Hepatocyte (in vitro differentiated cells): ENCODE measurements at regions not wholly inside any gene's neighbourhood (a gene's known extent, or its start where the extent isn't known, plus 50 kb on each side); places are given as distances from the start of the nearest gene placed in this dataset.

Source experiments
- DNase-seq: peaks from one replicate; pipeline ENCODE4 v3.0.0-alpha.2; 2016; ENCODE audit warnings: low spot score
- H2AFZ ChIP-seq: fragments of 200-600 bp; sonication (generic); 2 replicates; pipeline ENCODE4 v1.6.0; 2016; ENCODE audit warnings: antibody characterized with exemption, mild to moderate bottlenecking
- H3K27ac ChIP-seq: fragments of 200-600 bp; sonication (generic); 2 replicates; pipeline ENCODE4 v1.5.1; 2016; ENCODE audit warnings: mild to moderate bottlenecking
- H3K27me3 ChIP-seq: fragments of 200-600 bp; sonication (generic); 2 replicates; pipeline ENCODE4 v1.6.1; 2016
- H3K36me3 ChIP-seq: fragments of 200-600 bp; sonication (generic); replicated peaks from 2 replicates; pipeline ENCODE4 v1.5.1; 2016; ENCODE audit warnings: low read depth; ENCODE audit not compliant: insufficient read depth
- H3K4me1 ChIP-seq: fragments of 200-600 bp; sonication (generic); 2 replicates; pipeline ENCODE4 v1.5.1; 2016; ENCODE audit warnings: mild to moderate bottlenecking, moderate library complexity; ENCODE audit not compliant: insufficient read depth
- H3K4me2 ChIP-seq: fragments of 200-600 bp; sonication (generic); 2 replicates; pipeline ENCODE4 v1.6.0; 2016
- H3K4me3 ChIP-seq: fragments of 200-600 bp; sonication (generic); 2 replicates; pipeline ENCODE4 v1.5.1; 2016; ENCODE audit warnings: mild to moderate bottlenecking
- H3K79me2 ChIP-seq: fragments of 200-600 bp; sonication (generic); 2 replicates; pipeline ENCODE4 v1.6.0; 2017; ENCODE audit warnings: mild to moderate bottlenecking
- H3K9me2 ChIP-seq: fragments of 200-600 bp; sonication (generic); replicated peaks from 2 replicates; pipeline ENCODE4 v1.6.0; 2017; ENCODE audit warnings: mild to moderate bottlenecking; ENCODE audit not compliant: insufficient read depth
- H3K9me3 ChIP-seq: fragments of 200-600 bp; sonication (generic); 2 replicates; pipeline ENCODE4 v1.5.1; 2016; ENCODE audit warnings: low read depth, mild to moderate bottlenecking
- H4K20me1 ChIP-seq: fragments of 200-600 bp; sonication (generic); 2 replicates; pipeline ENCODE4 v1.6.0; 2016; ENCODE audit warnings: mild to moderate bottlenecking; ENCODE audit not compliant: insufficient read depth, poor library complexity, severe bottlenecking
- CTCF ChIP-seq: fragments of 200-600 bp; sonication (generic); IDR thresholded peaks from 2 replicates; pipeline ENCODE4 v1.5.1; 2016; ENCODE audit warnings: antibody characterized with exemption, mild to moderate bottlenecking; ENCODE audit not compliant: poor library complexity
- EZH2 ChIP-seq: fragments of 200-600 bp; sonication (generic); IDR thresholded peaks from 2 replicates; pipeline ENCODE4 v1.6.1; 2016; ENCODE audit warnings: antibody characterized with exemption, mild to moderate bottlenecking, borderline replicate concordance
- EZH2phosphoT487 ChIP-seq: fragments of 200-600 bp; sonication (generic); IDR thresholded peaks from one replicate; pipeline ENCODE4 v1.6.1; 2018; ENCODE audit warnings: antibody characterized with exemption, mild to moderate bottlenecking, low read depth, moderate library complexity; ENCODE audit not compliant: unreplicated experiment, severe bottlenecking
- WGBS: methylation state at CpG from one replicate; pipeline ENCODE4 v1.1.6; 2016; ENCODE audit warnings: low lambda C conversion rate; ENCODE audit errors: missing lambda C conversion rate; 5-methylcytosine and 5-hydroxymethylcytosine counted together

- no peaks in the 10 kb centered on the region for H3K4me1 ChIP-seq
- H3K27me3 ChIP-seq = no peaks in the 10 kb centered on the region
- no peaks in the 10 kb centered on the region for H3K36me3 ChIP-seq
- no peaks in the 10 kb centered on the region for H3K79me2 ChIP-seq
- WGBS = 91% methylated on average over 3 of the region's 3 CpGs
- no peaks in the 10 kb centered on the region for H3K9me2 ChIP-seq
- no peak overlapping the region for H3K4me3 ChIP-seq
- no peak overlapping the region for H3K27ac ChIP-seq
- no peak for DNase-seq
- H3K4me2 ChIP-seq = no peak overlapping the region
- H2AFZ ChIP-seq = no peak overlapping the region
- TF ChIP-seq EZH2 (no peak), CTCF (no peak), EZH2phosphoT487 (no peak)
- no peaks in the 10 kb centered on the region for H4K20me1 ChIP-seq
- no peaks in the 10 kb centered on the region for H3K9me3 ChIP-seq
Measured at GRCh38 chr22:20639750-20640149, 132.3 kb downstream of the MED15 start.

DNA sequence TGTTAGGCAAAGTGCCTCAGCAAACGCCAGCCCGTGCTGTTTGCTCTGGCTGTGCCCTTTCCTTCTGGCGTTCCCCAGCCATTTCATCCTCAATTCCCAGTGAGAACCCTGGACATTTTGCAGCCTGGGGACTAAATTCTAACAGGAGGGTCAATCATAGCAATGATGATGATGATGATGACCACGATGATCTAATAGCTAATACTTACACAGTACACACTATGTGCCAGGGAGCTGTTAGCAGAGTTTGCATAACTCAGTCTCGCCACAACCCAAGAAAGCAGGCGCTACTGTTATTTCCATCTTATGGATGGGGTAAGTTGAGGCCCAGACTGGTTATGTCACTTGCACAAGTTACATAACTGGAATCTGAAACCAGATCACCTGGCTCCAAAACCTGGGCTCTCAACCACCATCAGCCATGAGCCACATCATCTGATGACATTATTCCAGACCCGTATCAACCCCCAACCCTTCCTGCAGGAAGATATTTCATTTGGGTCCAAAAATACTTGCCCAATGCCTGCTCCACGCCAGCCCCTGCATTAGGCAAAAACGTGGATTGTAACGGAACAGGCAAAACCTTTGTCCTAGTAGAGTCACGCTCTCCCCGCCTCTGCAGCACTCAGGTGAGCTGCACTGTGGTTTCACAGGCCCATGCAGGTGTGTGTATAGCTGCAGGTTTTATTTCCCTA, 132.6 kb upstream of the SERPIND1 start:
- Histone ChIP-seq H3K9me3 (no peaks in the 10 kb centered on the region), H3K79me2 (no peaks in the 10 kb centered on the region), H3K4me1 (no peaks in the 10 kb centered on the region), H3K9me2 (no peaks in the 10 kb centered on the region), H3K4me2 (no peak overlapping the region), H3K27me3 (no peaks in the 10 kb centered on the region), H4K20me1 (no peaks in the 10 kb centered on the region), H3K36me3 (no peaks in the 10 kb centered on the region), H3K27ac (no peak overlapping the region), H3K4me3 (no peak overlapping the region), H2AFZ (no peak overlapping the region)
- WGBS = 80% methylated on average over 12 of the region's 12 CpGs
- DNase-seq = no peak
- TF ChIP-seq CTCF = no peak
- TF ChIP-seq EZH2 = no peak
- no peak for TF ChIP-seq EZH2phosphoT487

DNA sequence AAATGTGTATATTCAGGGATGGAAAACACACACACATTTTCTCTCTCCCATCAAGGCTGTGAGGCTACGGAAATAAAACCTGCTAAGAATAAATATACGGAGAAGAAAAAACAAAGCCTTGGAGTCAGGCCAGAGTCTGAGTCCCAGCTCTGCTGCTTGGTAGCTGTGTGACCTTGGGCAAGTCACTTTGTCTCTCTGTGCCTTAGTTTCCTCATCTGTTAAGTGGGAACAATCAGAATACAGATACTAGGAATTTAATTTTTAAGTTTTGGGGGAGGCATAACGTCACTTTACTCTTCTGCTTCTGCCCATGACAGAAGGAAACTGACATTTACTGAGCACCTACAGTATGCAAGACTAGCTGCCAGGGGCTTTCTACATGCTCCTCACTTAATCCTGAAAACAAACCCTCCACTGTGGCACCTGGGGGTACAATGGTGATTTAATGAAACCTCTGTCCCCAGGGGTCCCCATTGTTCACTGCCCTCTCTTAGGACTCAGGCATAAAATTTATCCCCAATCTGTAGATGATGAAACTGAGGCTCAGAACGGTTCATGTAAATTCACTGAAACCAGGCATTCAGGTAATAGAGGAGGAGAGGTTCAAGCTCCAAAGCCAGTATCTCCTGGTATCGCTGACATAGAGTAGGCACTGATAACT, 131.9 kb upstream of the SERPIND1 start:
- WGBS = 85% methylated on average over 5 of the region's 5 CpGs
- TF ChIP-seq EZH2 = no peak
- no peak for TF ChIP-seq EZH2phosphoT487
- TF ChIP-seq CTCF = no peak
- H3K4me1 ChIP-seq = no peaks in the 10 kb centered on the region

More for the DNA sequence above, 131.9 kb upstream of the SERPIND1 start:
- no peaks in the 10 kb centered on the region for H3K79me2 ChIP-seq
- no peaks in the 10 kb centered on the region for H3K27me3 ChIP-seq
- no peaks in the 10 kb centered on the region for H3K9me2 ChIP-seq
- no peak overlapping the region for H3K4me2 ChIP-seq
- H3K9me3 ChIP-seq = no peaks in the 10 kb centered on the region
- no peak overlapping the region for H2AFZ ChIP-seq
- H4K20me1 ChIP-seq = no peaks in the 10 kb centered on the region
- no peaks in the 10 kb centered on the region for H3K36me3 ChIP-seq
- H3K4me3 ChIP-seq = no peak overlapping the region
- no peak for DNase-seq
- H3K27ac ChIP-seq = no peak overlapping the region
